ENCODE measurements at regions not wholly inside any gene's neighbourhood (a gene's known extent, or its start where the extent isn't known, plus 50 kb on each side); places are given as distances from the start of the nearest gene placed in this dataset.

DNA sequence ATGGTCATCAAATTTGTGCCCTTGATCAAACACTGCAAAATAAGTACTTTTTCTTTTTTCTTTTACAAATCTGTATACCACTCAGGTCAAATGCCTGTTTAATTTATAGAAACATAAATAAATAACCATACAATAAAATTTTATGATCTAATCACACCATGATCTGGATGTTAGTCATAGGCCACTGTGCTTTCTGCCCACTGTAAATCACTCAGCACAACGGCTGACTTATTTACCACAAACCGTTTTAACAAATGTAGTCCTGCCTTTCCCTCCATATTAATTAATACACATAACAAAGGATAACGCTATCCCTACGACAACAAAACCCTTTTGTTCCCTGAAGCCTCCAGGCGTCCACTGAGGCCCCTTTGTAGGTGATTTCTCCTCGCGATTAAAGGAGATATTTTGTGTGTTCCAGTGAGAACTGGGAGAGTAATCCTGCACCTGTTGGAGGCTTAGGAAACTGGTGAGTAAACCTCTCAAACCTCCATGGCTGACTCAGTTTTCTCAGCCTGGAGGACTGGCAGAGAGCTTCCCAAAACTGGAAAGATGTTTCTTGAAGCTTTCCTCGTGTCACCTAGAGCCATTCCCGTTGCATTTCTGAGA is 477.1 kb upstream of the SGCG start:
- no peaks in the 10 kb centered on the region for H3K27me3 ChIP-seq (ENCODE audit: insufficient read depth, low read length, poor library complexity, severe bottlenecking)
- TF ChIP-seq EZH2phosphoT487 (IDR thresholded peaks at IDR 0.05; ENCODE audit: borderline replicate concordance), result no peak
- TF ChIP-seq, protein P1, sequence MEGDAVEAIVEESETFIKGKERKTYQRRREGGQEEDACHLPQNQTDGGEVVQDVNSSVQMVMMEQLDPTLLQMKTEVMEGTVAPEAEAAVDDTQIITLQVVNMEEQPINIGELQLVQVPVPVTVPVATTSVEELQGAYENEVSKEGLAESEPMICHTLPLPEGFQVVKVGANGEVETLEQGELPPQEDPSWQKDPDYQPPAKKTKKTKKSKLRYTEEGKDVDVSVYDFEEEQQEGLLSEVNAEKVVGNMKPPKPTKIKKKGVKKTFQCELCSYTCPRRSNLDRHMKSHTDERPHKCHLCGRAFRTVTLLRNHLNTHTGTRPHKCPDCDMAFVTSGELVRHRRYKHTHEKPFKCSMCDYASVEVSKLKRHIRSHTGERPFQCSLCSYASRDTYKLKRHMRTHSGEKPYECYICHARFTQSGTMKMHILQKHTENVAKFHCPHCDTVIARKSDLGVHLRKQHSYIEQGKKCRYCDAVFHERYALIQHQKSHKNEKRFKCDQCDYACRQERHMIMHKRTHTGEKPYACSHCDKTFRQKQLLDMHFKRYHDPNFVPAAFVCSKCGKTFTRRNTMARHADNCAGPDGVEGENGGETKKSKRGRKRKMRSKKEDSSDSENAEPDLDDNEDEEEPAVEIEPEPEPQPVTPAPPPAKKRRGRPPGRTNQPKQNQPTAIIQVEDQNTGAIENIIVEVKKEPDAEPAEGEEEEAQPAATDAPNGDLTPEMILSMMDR (conservative IDR thresholded peaks at IDR 0.05; ENCODE audit: low read length), result no peak
- H3K9ac ChIP-seq (ENCODE audit: low read depth, low read length, poor library complexity, severe bottlenecking), result no peak overlapping the region
- no peak overlapping the region for H2AFZ ChIP-seq (ENCODE audit: low read length)
- no peaks in the 10 kb centered on the region for H3K36me3 ChIP-seq (ENCODE audit: insufficient read depth, low read length)
- no peaks in the 10 kb centered on the region for H3K4me1 ChIP-seq (ENCODE audit: insufficient read depth, low read length, poor library complexity, severe bottlenecking)
- H3K4me2 ChIP-seq (ENCODE audit: low read depth, low read length, poor library complexity, severe bottlenecking), result no peak overlapping the region
- no peaks in the 10 kb centered on the region for H4K20me1 ChIP-seq (ENCODE audit: insufficient read depth, low read length, poor library complexity, severe bottlenecking)
- H3K9me2 ChIP-seq (replicated peaks; ENCODE audit: low read depth, low read length), result no peaks in the 10 kb centered on the region
- no peaks in the 10 kb centered on the region for H3F3A ChIP-seq (ENCODE audit: low read depth)
- H3K9me3 ChIP-seq (ENCODE audit: insufficient read depth, low read depth, low read length), result peaks cover 5% of the 10 kb centered on the region; the same call in 1 of the 2 replicates
- no peak overlapping the region for H3K4me3 ChIP-seq (ENCODE audit: low read length, poor library complexity, severe bottlenecking)
- no peaks in the 10 kb centered on the region for H3K79me2 ChIP-seq (ENCODE audit: insufficient read depth, low read length)

DNA sequence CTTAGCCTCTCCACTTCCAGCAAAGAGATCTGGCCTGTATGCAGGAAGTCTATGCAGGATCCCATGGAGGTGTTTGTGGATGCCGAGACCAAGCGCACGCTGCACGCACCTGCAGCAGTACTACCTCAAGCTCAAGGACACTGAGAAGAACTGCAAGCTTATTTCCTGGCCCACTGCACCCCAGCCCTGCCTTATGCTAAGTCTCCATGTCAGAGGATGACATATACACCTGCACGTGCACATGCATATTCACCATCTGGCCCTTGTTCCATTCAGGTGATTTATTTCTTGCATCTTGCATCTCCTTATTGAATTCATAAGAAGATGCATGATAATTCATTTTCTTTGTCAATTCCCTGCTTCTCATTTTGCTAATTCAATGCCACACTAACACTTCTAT is 472.8 kb upstream of the SGCG start:
- H3K36me3 ChIP-seq (ENCODE audit: insufficient read depth, low read length), result no peaks in the 10 kb centered on the region
- H3K9ac ChIP-seq (ENCODE audit: low read depth, low read length, poor library complexity, severe bottlenecking), result no peak overlapping the region
- H3K4me1 ChIP-seq (ENCODE audit: insufficient read depth, low read length, poor library complexity, severe bottlenecking), result no peaks in the 10 kb centered on the region
- H3K9me2 ChIP-seq (replicated peaks; ENCODE audit: low read depth, low read length), result no peaks in the 10 kb centered on the region
- H3K79me2 ChIP-seq (ENCODE audit: insufficient read depth, low read length), result no peaks in the 10 kb centered on the region
- no peak overlapping the region for H3K4me3 ChIP-seq (ENCODE audit: low read length, poor library complexity, severe bottlenecking)
- H3K27me3 ChIP-seq (ENCODE audit: insufficient read depth, low read length, poor library complexity, severe bottlenecking), result no peaks in the 10 kb centered on the region
- H3K9me3 ChIP-seq (ENCODE audit: insufficient read depth, low read depth, low read length), result no peaks in the 10 kb centered on the region
- no peak for TF ChIP-seq EZH2phosphoT487 (IDR thresholded peaks at IDR 0.05; ENCODE audit: borderline replicate concordance)
- TF ChIP-seq, protein P1 (conservative IDR thresholded peaks at IDR 0.05; ENCODE audit: low read length), result no peak
- no peaks in the 10 kb centered on the region for H4K20me1 ChIP-seq (ENCODE audit: insufficient read depth, low read length, poor library complexity, severe bottlenecking)
- no peak overlapping the region for H2AFZ ChIP-seq (ENCODE audit: low read length)
- H3F3A ChIP-seq (ENCODE audit: low read depth), result no peaks in the 10 kb centered on the region
- no peak overlapping the region for H3K4me2 ChIP-seq (ENCODE audit: low read depth, low read length, poor library complexity, severe bottlenecking)

DNA sequence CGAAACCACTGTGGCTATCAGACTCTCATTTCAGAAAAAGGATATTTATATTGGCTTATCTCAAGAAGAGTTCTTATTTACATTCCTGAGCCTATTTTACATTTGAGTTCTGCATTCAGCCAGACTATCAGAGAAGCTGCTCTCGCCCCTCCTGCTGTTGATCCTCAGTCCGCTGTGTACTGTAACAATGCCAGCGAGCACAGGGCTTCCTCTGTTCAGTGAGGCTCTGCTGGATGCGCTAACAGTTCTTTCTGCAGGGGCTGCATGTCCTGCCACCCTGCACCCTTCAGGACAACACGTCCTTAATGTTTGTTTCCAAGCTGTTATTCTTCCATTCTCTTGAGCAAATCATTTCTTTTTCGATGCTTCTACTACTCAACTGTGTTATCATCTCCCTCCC is 463.7 kb upstream of the SGCG start:
- H3K36me3 ChIP-seq (ENCODE audit: insufficient read depth, low read length), result no peaks in the 10 kb centered on the region
- no peak overlapping the region for H2AFZ ChIP-seq (ENCODE audit: low read length)
- H3K4me1 ChIP-seq (ENCODE audit: insufficient read depth, low read length, poor library complexity, severe bottlenecking), result no peaks in the 10 kb centered on the region
- no peak overlapping the region for H3K4me2 ChIP-seq (ENCODE audit: low read depth, low read length, poor library complexity, severe bottlenecking)
- no peaks in the 10 kb centered on the region for H3F3A ChIP-seq (ENCODE audit: low read depth)
- H3K4me3 ChIP-seq (ENCODE audit: low read length, poor library complexity, severe bottlenecking), result no peak overlapping the region
- H3K9me2 ChIP-seq (replicated peaks; ENCODE audit: low read depth, low read length), result no peaks in the 10 kb centered on the region
- no peak for TF ChIP-seq EZH2phosphoT487 (IDR thresholded peaks at IDR 0.05; ENCODE audit: borderline replicate concordance)
- TF ChIP-seq, protein P1 (conservative IDR thresholded peaks at IDR 0.05; ENCODE audit: low read length), result no peak
- H3K79me2 ChIP-seq (ENCODE audit: insufficient read depth, low read length), result no peaks in the 10 kb centered on the region
- no peaks in the 10 kb centered on the region for H3K27me3 ChIP-seq (ENCODE audit: insufficient read depth, low read length, poor library complexity, severe bottlenecking)
- H3K9me3 ChIP-seq (ENCODE audit: insufficient read depth, low read depth, low read length), result no peaks in the 10 kb centered on the region
- H4K20me1 ChIP-seq (ENCODE audit: insufficient read depth, low read length, poor library complexity, severe bottlenecking), result no peaks in the 10 kb centered on the region
- no peak overlapping the region for H3K9ac ChIP-seq (ENCODE audit: low read depth, low read length, poor library complexity, severe bottlenecking)
